ENCODE measurements at regions not wholly inside any gene's neighbourhood (a gene's known extent, or its start where the extent isn't known, plus 50 kb on each side); places are given as distances from the start of the nearest gene placed in this dataset.

DNA sequence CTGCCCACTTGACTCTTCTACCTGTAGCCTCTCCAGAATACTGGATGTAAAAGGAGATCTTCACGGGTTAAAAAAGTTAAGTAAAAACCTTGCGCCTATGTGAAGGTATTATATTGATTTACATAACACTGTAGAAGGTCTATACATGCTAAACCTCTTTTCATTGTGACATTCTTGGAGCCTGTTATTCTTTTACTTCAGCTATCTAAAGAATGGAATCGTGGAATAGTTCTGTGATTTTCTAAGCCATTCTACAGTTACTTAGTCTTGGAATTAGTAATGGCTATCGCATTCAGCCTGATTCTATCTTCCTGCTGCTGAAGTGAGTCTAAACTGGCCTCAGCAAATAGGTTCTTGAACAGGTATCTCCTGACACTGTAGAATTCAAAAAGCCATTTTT, 430.0 kb upstream of the DPH6 start:
- TF ChIP-seq, protein P1, sequence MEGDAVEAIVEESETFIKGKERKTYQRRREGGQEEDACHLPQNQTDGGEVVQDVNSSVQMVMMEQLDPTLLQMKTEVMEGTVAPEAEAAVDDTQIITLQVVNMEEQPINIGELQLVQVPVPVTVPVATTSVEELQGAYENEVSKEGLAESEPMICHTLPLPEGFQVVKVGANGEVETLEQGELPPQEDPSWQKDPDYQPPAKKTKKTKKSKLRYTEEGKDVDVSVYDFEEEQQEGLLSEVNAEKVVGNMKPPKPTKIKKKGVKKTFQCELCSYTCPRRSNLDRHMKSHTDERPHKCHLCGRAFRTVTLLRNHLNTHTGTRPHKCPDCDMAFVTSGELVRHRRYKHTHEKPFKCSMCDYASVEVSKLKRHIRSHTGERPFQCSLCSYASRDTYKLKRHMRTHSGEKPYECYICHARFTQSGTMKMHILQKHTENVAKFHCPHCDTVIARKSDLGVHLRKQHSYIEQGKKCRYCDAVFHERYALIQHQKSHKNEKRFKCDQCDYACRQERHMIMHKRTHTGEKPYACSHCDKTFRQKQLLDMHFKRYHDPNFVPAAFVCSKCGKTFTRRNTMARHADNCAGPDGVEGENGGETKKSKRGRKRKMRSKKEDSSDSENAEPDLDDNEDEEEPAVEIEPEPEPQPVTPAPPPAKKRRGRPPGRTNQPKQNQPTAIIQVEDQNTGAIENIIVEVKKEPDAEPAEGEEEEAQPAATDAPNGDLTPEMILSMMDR (IDR thresholded peaks at IDR 0.05; ENCODE audit: unreplicated experiment) = no peak
- DNase-seq (ENCODE audit: low spot score) = no peak
- H3K36me3 Mint-ChIP-seq (ENCODE audit: low read depth, unreplicated experiment) = no peaks in the 10 kb centered on the region
- H3K27ac Mint-ChIP-seq (ENCODE audit: unreplicated experiment) = no peak overlapping the region
- no peaks in the 10 kb centered on the region for H3K9me3 Mint-ChIP-seq (ENCODE audit: unreplicated experiment)
- no peaks in the 10 kb centered on the region for H3K27me3 Mint-ChIP-seq (ENCODE audit: unreplicated experiment)
- no peak overlapping the region for H3K4me3 Mint-ChIP-seq (ENCODE audit: unreplicated experiment)
- peaks cover 8% of the 10 kb centered on the region for H3K4me1 Mint-ChIP-seq (ENCODE audit: unreplicated experiment)

- TF ChIP-seq, protein P1 (IDR thresholded peaks at IDR 0.05; ENCODE audit: unreplicated experiment) = no peak
- H3K9me3 Mint-ChIP-seq (ENCODE audit: unreplicated experiment) = no peaks in the 10 kb centered on the region
- H3K27me3 Mint-ChIP-seq (ENCODE audit: unreplicated experiment) = no peaks in the 10 kb centered on the region
- no peaks in the 10 kb centered on the region for H3K36me3 Mint-ChIP-seq (ENCODE audit: low read depth, unreplicated experiment)
- H3K4me1 Mint-ChIP-seq (ENCODE audit: unreplicated experiment) = peaks cover 8% of the 10 kb centered on the region
- no peak for DNase-seq (ENCODE audit: low spot score)
- H3K27ac Mint-ChIP-seq (ENCODE audit: unreplicated experiment) = no peak overlapping the region
- H3K4me3 Mint-ChIP-seq (ENCODE audit: unreplicated experiment) = no peak overlapping the region
Measured at GRCh38 chr15:35979608-35980007, 433.6 kb upstream of the DPH6 start.

DNA sequence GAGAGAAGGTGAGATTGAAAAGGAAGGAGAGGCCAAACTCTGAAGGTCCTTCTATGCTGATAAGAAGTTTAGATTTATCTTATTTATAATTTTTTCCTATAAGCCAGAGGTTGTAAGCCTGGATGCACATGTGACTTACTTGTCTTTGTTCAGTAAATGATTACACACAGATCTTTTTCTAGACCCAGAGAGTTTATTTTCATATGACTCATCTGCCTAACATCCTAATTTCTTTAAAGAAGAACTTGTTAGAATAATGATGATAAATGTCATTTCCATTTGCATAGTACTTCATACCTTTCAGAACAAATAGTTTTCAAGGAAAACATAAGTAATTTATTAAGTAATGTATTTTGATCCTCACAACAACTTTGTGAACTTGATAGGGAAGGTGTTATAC, 434.8 kb upstream of the DPH6 start:
- TF ChIP-seq, protein P1 (IDR thresholded peaks at IDR 0.05; ENCODE audit: unreplicated experiment) = no peak
- Mint-ChIP-seq H3K36me3 (ENCODE audit: low read depth, unreplicated experiment) (no peaks in the 10 kb centered on the region), H3K4me1 (ENCODE audit: unreplicated experiment) (peaks cover 8% of the 10 kb centered on the region), H3K27me3 (ENCODE audit: unreplicated experiment) (no peaks in the 10 kb centered on the region), H3K27ac (ENCODE audit: unreplicated experiment) (no peak overlapping the region), H3K9me3 (ENCODE audit: unreplicated experiment) (no peaks in the 10 kb centered on the region), H3K4me3 (ENCODE audit: unreplicated experiment) (no peak overlapping the region)
- DNase-seq (ENCODE audit: low spot score) = no peak

- Mint-ChIP-seq H3K4me1 (ENCODE audit: unreplicated experiment) (peaks cover 6% of the 10 kb centered on the region), H3K4me3 (ENCODE audit: unreplicated experiment) (no peak overlapping the region), H3K9me3 (ENCODE audit: unreplicated experiment) (no peaks in the 10 kb centered on the region), H3K27me3 (ENCODE audit: unreplicated experiment) (peaks cover 2% of the 10 kb centered on the region), H3K36me3 (ENCODE audit: low read depth, unreplicated experiment) (no peaks in the 10 kb centered on the region), H3K27ac (ENCODE audit: unreplicated experiment) (no peak overlapping the region)
- no peak for DNase-seq (ENCODE audit: low spot score)
- TF ChIP-seq, protein P1 (IDR thresholded peaks at IDR 0.05; ENCODE audit: unreplicated experiment) = no peak
Measured at GRCh38 chr15:35986191-35986721, 440.3 kb upstream of the DPH6 start.

DNA sequence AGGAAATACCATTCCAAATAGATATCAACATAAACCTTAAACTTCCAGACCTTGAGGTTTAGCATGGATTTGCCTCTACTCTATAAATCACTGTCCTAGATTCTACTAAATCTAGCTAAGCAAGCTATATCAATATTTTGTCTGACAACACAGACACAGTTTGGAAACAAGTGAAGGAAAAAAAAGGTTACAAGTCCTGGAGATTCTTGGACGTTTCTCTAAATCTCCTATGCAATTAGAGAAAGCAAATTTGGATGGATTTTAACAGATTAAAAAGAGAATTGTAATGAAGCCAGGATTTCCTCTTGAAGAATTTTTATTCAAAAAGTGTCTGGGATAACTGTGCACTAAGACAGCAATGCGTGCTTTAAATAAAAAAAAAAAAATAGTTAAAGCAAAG, 441.1 kb upstream of the DPH6 start:
- H3K36me3 Mint-ChIP-seq (ENCODE audit: low read depth, unreplicated experiment) = no peaks in the 10 kb centered on the region
- no peak for DNase-seq (ENCODE audit: low spot score)
- no peaks in the 10 kb centered on the region for H3K9me3 Mint-ChIP-seq (ENCODE audit: unreplicated experiment)
- no peak overlapping the region for H3K4me3 Mint-ChIP-seq (ENCODE audit: unreplicated experiment)
- peaks cover 6% of the 10 kb centered on the region for H3K4me1 Mint-ChIP-seq (ENCODE audit: unreplicated experiment)
- H3K27ac Mint-ChIP-seq (ENCODE audit: unreplicated experiment) = no peak overlapping the region
- TF ChIP-seq, protein P1 (IDR thresholded peaks at IDR 0.05; ENCODE audit: unreplicated experiment) = no peak
- H3K27me3 Mint-ChIP-seq (ENCODE audit: unreplicated experiment) = peaks cover 2% of the 10 kb centered on the region
